Spleen (tissue), 7 donors: ENCODE measurements at regions not wholly inside any gene's neighbourhood (a gene's known extent, or its start where the extent isn't known, plus 50 kb on each side); places are given as distances from the start of the nearest gene placed in this dataset.

Experiments used
- POLR2AphosphoS5 ChIP-seq, 3 donors: sonication (generic); formaldehyde crosslinking; IDR thresholded peaks; one replicate each; pipeline ENCODE4 v1.5.1; 2017; ENCODE audit warnings: antibody characterized with exemption in 3 of 3
- TF ChIP-seq, protein P1 (sequence below), 11 experiments: fragments of 200-600 bp in 7 of 11; fragments of 450-650 bp in 4 of 11; sonication (generic) in 4 of 11; IDR thresholded peaks in 8 of 11; conservative IDR thresholded peaks in 3 of 11; 1 replicate in 7 of 11; 2 replicates in 4 of 11; pipeline versions ENCODE4 v1.4.0 to v1.8.0; 2016 to 2021; ENCODE audit warnings: antibody characterized with exemption in 11 of 11, inconsistent platforms in 4 of 11, mild to moderate bottlenecking in 1 of 11
- donor health status: DM: no; HTN: no; CAD: no; lungs with moderate emphysema.
- donor health status: DM: no; HTN: no; CAD: no.
- donor health status: DM: no; HTN: no; CAD: no.

DNA sequence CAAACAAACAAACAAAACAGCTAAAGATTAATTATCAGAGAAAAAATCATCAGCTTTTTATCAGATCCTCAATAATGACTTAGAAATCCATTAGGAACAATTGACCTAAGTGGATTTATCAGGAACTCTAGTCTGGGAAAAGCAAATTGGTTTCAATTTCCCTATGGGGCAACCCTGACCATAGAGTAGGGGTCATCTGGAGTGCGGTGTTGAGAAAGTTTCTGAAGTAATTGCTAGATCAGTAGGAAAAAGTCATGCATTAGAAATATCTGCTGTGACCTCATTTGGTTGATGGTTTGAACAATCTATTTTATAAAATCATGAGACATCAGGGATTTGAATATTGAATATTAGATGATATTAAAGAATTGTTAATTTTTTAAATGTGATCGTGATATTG lies 507.9 kb downstream of the TXNL1 start:
- no peak for TF ChIP-seq POLR2AphosphoS5 (IDR thresholded peaks at IDR 0.05)
- TF ChIP-seq, protein P1, sequence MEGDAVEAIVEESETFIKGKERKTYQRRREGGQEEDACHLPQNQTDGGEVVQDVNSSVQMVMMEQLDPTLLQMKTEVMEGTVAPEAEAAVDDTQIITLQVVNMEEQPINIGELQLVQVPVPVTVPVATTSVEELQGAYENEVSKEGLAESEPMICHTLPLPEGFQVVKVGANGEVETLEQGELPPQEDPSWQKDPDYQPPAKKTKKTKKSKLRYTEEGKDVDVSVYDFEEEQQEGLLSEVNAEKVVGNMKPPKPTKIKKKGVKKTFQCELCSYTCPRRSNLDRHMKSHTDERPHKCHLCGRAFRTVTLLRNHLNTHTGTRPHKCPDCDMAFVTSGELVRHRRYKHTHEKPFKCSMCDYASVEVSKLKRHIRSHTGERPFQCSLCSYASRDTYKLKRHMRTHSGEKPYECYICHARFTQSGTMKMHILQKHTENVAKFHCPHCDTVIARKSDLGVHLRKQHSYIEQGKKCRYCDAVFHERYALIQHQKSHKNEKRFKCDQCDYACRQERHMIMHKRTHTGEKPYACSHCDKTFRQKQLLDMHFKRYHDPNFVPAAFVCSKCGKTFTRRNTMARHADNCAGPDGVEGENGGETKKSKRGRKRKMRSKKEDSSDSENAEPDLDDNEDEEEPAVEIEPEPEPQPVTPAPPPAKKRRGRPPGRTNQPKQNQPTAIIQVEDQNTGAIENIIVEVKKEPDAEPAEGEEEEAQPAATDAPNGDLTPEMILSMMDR (IDR thresholded peaks at IDR 0.05 in 8 of 11, conservative IDR thresholded peaks at IDR 0.05 in 3 of 11) = no peak
